ENCODE measurements at regions not wholly inside any gene's neighbourhood (a gene's known extent, or its start where the extent isn't known, plus 50 kb on each side); places are given as distances from the start of the nearest gene placed in this dataset.

DNA sequence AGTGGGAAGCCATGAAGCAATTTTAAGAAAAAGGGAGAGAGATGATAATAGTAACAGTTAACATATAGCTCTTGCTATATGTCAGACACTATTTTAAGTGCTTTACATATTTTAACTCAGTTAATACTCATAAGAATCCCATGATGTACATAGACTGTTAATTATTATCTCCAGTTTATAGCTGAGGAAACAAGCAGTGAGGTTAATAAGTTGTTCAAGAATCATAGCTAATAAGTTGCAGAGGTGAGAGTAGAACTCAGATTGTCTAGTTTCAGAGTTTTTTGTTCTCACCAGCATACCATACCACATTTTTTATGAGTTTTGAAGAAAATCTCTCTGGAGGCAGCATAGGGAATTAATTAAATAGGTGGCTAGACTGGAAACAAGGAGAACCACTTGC lies 144.6 kb upstream of the MMS22L start:
- H3K4me1 ChIP-seq (replicated peaks in 1 of 4; ENCODE audit: control insufficient read depth in 3 of 4, insufficient read depth in 4 of 4, low read length in 3 of 4): no peaks in the 10 kb centered on the region
- no peaks in the 10 kb centered on the region for H3K79me1 ChIP-seq (ENCODE audit: low read depth, low read length)
- no peak overlapping the region for H2BK120ac ChIP-seq (replicated peaks; ENCODE audit: low read depth, low read length)
- H3K23me2 ChIP-seq (ENCODE audit: low read depth, low read length): no peaks in the 10 kb centered on the region
- ChIA-PET CTCF (ENCODE audit: partially characterized antibody) (interaction anchor here (0.8 to 2.2 kb wide), 3 partner anchors 10 to 360 kb away, joined by 3 to 14 read pairs (median 4); no protein-coding TSS in a partner anchor), POLR2A (ENCODE audit: partially characterized antibody) (interaction anchor here (0.6 kb wide), 1 partner anchor 1404 kb away, joined by 3 read pairs; no protein-coding TSS in a partner anchor)
- no peak overlapping the region for H3K14ac ChIP-seq (ENCODE audit: insufficient read length)
- H2AK5ac ChIP-seq (ENCODE audit: low read depth, low read length): no peak overlapping the region
- peaks cover 0 to 4% (median under 1%) of the 10 kb centered on the region in 4 experiments; a peak in 1 of 7 replicates for H3K27me3 ChIP-seq (replicated peaks in 1 of 4; ENCODE audit: control insufficient read depth in 3 of 4, extremely low read depth in 1 of 4, insufficient read depth in 3 of 4, low read length in 3 of 4)
- no peak overlapping the region for H4K8ac ChIP-seq (ENCODE audit: extremely low read depth, insufficient read depth, low read length)
- H3K4me3 ChIP-seq (ENCODE audit: extremely low read depth in 1 of 4, insufficient read depth in 2 of 4, low read depth in 3 of 4, low read length in 4 of 4): no peak overlapping the region
- no peak overlapping the region for H2BK5ac ChIP-seq (ENCODE audit: low read depth, low read length)
- no peak overlapping the region for H2BK20ac ChIP-seq (ENCODE audit: low read length)
- H3K23ac ChIP-seq (ENCODE audit: insufficient read length): no peak overlapping the region
- H4K20me1 ChIP-seq (replicated peaks in 1 of 2; ENCODE audit: control insufficient read depth in 1 of 2, insufficient read depth in 2 of 2, low read length in 2 of 2): no peaks in the 10 kb centered on the region
- no peak overlapping the region for H3K27ac ChIP-seq (ENCODE audit: low read depth, low read length)
- no peak overlapping the region for H3K56ac ChIP-seq (replicated peaks; ENCODE audit: insufficient read length, low read depth, low read length)
- H2BK15ac ChIP-seq (ENCODE audit: low read length): no peak overlapping the region
- H2BK12ac ChIP-seq (ENCODE audit: low read depth, low read length): no peak overlapping the region
- no peak overlapping the region for H3K18ac ChIP-seq (ENCODE audit: extremely low read depth, low read length)
- no peak overlapping the region for H3K4ac ChIP-seq (replicated peaks; ENCODE audit: insufficient read length, low read depth, low read length)
- no peak for DNase-seq (ENCODE audit: low read depth in 1 of 2, low spot score in 2 of 2)
- H3K4me2 ChIP-seq (ENCODE audit: insufficient read depth in 1 of 2, low read depth in 2 of 2, low read length in 2 of 2): no peak overlapping the region
- no peaks in the 10 kb centered on the region for H3K79me2 ChIP-seq (ENCODE audit: control insufficient read depth in 1 of 2, insufficient read depth in 2 of 2, low read length in 2 of 2)
- no peak for FAIRE-seq
- H4K5ac ChIP-seq (ENCODE audit: insufficient read length, low read depth, low read length): no peak overlapping the region
- H2AFZ ChIP-seq (ENCODE audit: low read length): no peak overlapping the region
- no peaks in the 10 kb centered on the region for H3K36me3 ChIP-seq (ENCODE audit: control insufficient read depth in 2 of 4, insufficient read depth in 4 of 4, low read length in 3 of 4)
- H3K9ac ChIP-seq (replicated peaks in 1 of 4; ENCODE audit: extremely low read depth in 1 of 4, low read depth in 3 of 4, low read length in 3 of 4): no peak overlapping the region
- H4K91ac ChIP-seq (replicated peaks; ENCODE audit: insufficient read length, low read length): no peak overlapping the region
- no peaks in the 10 kb centered on the region for H3K9me3 ChIP-seq (ENCODE audit: insufficient read depth in 2 of 2, low read depth in 1 of 2, low read length in 1 of 2)
- TF ChIP-seq JUN (IDR thresholded peaks at IDR 0.05; ENCODE audit: low read depth, low read length) (no peak), HDAC6 (IDR thresholded peaks at IDR 0.05; ENCODE audit: low read depth, low read length) (no peak), CTBP2 (IDR thresholded peaks at IDR 0.05; ENCODE audit: borderline replicate concordance, insufficient read depth, insufficient read length, low read length) (no peak), EZH2 (IDR thresholded peaks at IDR 0.05; ENCODE audit: low read depth, low read length, severe bottlenecking) (no peak), SIX5 (IDR thresholded peaks at IDR 0.05; ENCODE audit: low read depth, low read length) (no peak), GTF2F1 (IDR thresholded peaks at IDR 0.05; ENCODE audit: borderline replicate concordance, low read depth, low read length) (no peak), JUND (IDR thresholded peaks at IDR 0.05; ENCODE audit: low read length) (no peak), ASH2L (IDR thresholded peaks at IDR 0.05; ENCODE audit: low read length) (no peak), RNF2 (IDR thresholded peaks at IDR 0.05; ENCODE audit: borderline replicate concordance, low read depth, low read length, missing control alignments, poor library complexity, severe bottlenecking) (no peak), EGR1 (IDR thresholded peaks at IDR 0.05; ENCODE audit: borderline replicate concordance, low read depth, low read length) (no peak), RAD21 (IDR thresholded peaks at IDR 0.05 in 1 of 2, conservative IDR thresholded peaks at IDR 0.05 in 1 of 2; ENCODE audit: low read depth in 2 of 2, low read length in 2 of 2) (no peak), POLR2AphosphoS5 (IDR thresholded peaks at IDR 0.05; ENCODE audit: low read depth, low read length) (no peak), SP2 (IDR thresholded peaks at IDR 0.05; ENCODE audit: low read length) (no peak)
- TF ChIP-seq, protein P1, sequence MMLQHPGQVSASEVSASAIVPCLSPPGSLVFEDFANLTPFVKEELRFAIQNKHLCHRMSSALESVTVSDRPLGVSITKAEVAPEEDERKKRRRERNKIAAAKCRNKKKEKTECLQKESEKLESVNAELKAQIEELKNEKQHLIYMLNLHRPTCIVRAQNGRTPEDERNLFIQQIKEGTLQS (IDR thresholded peaks at IDR 0.05; ENCODE audit: insufficient read depth, low read depth, low read length): no peak
- TF ChIP-seq, protein P2, sequence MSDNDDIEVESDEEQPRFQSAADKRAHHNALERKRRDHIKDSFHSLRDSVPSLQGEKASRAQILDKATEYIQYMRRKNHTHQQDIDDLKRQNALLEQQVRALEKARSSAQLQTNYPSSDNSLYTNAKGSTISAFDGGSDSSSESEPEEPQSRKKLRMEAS (IDR thresholded peaks at IDR 0.05): no peak
